Activated naive CD4-positive, alpha-beta T cell treated with anti-CD3 and anti-CD28 coated beads, Interleukin-2, amount 50 U/mL, for 16 hours (primary cell): ENCODE measurements at regions not wholly inside any gene's neighbourhood (a gene's known extent, or its start where the extent isn't known, plus 50 kb on each side); places are given as distances from the start of the nearest gene placed in this dataset.
"Not testable (repeated sequence)": the region's sequence is repeated elsewhere in the genome, so short reads cannot be mapped to it uniquely, and the experiment has no call there.

Experiments used
- DNase-seq: peaks from one replicate; pipeline ENCODE4 v3.0.0-alpha.2; 2020

- no peak for DNase-seq
Measured at GRCh38 chr22:25492841-25493734, 71.4 kb upstream of the GRK3 start.

- no peak for DNase-seq
Measured at GRCh38 chr22:25493794-25494193, 70.7 kb upstream of the GRK3 start.

- no peak for DNase-seq
Measured at GRCh38 chr22:25494774-25495173, 69.7 kb upstream of the GRK3 start.

GRCh38 chr22:25495285-25495684 lies 69.2 kb upstream of the GRK3 start:
- DNase-seq: no peak

- no peak for DNase-seq
Measured at GRCh38 chr22:25496396-25497064, 67.9 kb upstream of the GRK3 start.

GRCh38 chr22:25497181-25497641 lies 67.3 kb upstream of the GRK3 start:
- no peak for DNase-seq

- no peak for DNase-seq
Measured at GRCh38 chr22:25497716-25498115, 66.8 kb upstream of the GRK3 start.

- not testable (repeated sequence) for DNase-seq
Measured at GRCh38 chr22:25500671-25501070, 63.8 kb upstream of the GRK3 start.

GRCh38 chr22:25504017-25504416 lies 60.5 kb upstream of the GRK3 start:
- not testable (repeated sequence) for DNase-seq

GRCh38 chr22:25508161-25508560 lies 56.3 kb upstream of the GRK3 start:
- no peak for DNase-seq

- DNase-seq: no peak
Measured at GRCh38 chr22:25508761-25509321, 55.6 kb upstream of the GRK3 start.

GRCh38 chr22:25509374-25509791 lies 55.1 kb upstream of the GRK3 start:
- no peak for DNase-seq

- DNase-seq: no peak
Measured at GRCh38 chr22:25510876-25511275, 53.6 kb upstream of the GRK3 start.

GRCh38 chr22:25511725-25512124 lies 52.8 kb upstream of the GRK3 start:
- no peak for DNase-seq

GRCh38 chr22:25514436-25515180 lies 49.9 kb upstream of the GRK3 start:
- no peak for DNase-seq
